ENCODE measurements at regions not wholly inside any gene's neighbourhood (a gene's known extent, or its start where the extent isn't known, plus 50 kb on each side); places are given as distances from the start of the nearest gene placed in this dataset.

DNA sequence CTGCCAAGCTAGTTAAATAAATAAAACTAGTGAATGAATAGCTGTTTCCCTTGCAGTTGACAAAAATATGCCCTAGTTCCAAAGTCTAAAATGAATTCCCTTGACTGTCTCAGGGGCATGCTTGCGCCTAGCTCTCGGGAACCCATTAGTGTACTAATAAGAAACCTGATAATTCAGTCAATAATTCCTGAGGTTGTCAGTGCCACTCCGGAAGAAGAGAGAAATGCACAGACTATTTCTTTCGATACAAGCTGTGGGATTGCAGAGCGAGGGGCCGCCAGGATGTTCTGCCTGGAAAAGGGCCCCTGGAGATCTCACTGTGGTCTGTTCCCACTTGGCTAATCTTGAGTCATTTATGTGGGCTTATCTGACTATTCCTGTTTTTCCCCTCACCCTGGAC is 56.4 kb upstream of the LARP1 start:
- Histone ChIP-seq H3K9ac (ENCODE audit: extremely low read depth, low read length, poor library complexity, severe bottlenecking) (no peak overlapping the region), H3K27me3 (ENCODE audit: control insufficient read depth, insufficient read depth, low read length, poor library complexity, severe bottlenecking) (no peaks in the 10 kb centered on the region), H3K4me3 (ENCODE audit: low read length) (no peak overlapping the region), H3K36me3 (ENCODE audit: control insufficient read depth, insufficient read depth, low read length) (no peaks in the 10 kb centered on the region), H3K27ac (ENCODE audit: low read depth, low read length) (no peak overlapping the region), H3K4me1 (ENCODE audit: control insufficient read depth, insufficient read depth, low read length) (no peaks in the 10 kb centered on the region), H3K9me3 (ENCODE audit: control insufficient read depth, low read length) (no peaks in the 10 kb centered on the region)
- Mint-ChIP-seq H3K9me3 (peaks cover 4% of the 10 kb centered on the region), H3K4me3 (no peak overlapping the region), H3K27me3 (ENCODE audit: insufficient read depth) (no peaks in the 10 kb centered on the region), H3K36me3 (ENCODE audit: low read depth) (no peaks in the 10 kb centered on the region), H3K27ac (peak overlapping the region; percentile 50), H3K4me1 (peaks cover 29% of the 10 kb centered on the region)
- TF ChIP-seq, protein P1, sequence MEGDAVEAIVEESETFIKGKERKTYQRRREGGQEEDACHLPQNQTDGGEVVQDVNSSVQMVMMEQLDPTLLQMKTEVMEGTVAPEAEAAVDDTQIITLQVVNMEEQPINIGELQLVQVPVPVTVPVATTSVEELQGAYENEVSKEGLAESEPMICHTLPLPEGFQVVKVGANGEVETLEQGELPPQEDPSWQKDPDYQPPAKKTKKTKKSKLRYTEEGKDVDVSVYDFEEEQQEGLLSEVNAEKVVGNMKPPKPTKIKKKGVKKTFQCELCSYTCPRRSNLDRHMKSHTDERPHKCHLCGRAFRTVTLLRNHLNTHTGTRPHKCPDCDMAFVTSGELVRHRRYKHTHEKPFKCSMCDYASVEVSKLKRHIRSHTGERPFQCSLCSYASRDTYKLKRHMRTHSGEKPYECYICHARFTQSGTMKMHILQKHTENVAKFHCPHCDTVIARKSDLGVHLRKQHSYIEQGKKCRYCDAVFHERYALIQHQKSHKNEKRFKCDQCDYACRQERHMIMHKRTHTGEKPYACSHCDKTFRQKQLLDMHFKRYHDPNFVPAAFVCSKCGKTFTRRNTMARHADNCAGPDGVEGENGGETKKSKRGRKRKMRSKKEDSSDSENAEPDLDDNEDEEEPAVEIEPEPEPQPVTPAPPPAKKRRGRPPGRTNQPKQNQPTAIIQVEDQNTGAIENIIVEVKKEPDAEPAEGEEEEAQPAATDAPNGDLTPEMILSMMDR (conservative IDR thresholded peaks at IDR 0.05): no peak
- WGBS, 2 experiments (ENCODE audit: insufficient coverage in 1 of 2, insufficient read length in 1 of 2): 83 to 94% methylated on average over 3 to 6 of the region's 6 CpGs
- no peak for DNase-seq

- WGBS, 2 experiments (ENCODE audit: insufficient coverage in 1 of 2, insufficient read length in 1 of 2): 72 to 88% methylated on average over 1 to 5 of the region's 5 CpGs
- no peaks in the 10 kb centered on the region for H3K27me3 Mint-ChIP-seq (ENCODE audit: insufficient read depth)
- Histone ChIP-seq H3K27me3 (ENCODE audit: control insufficient read depth, insufficient read depth, low read length, poor library complexity, severe bottlenecking) (no peaks in the 10 kb centered on the region), H3K27ac (ENCODE audit: low read depth, low read length) (no peak overlapping the region), H3K9ac (ENCODE audit: extremely low read depth, low read length, poor library complexity, severe bottlenecking) (no peak overlapping the region), H3K4me1 (ENCODE audit: control insufficient read depth, insufficient read depth, low read length) (no peaks in the 10 kb centered on the region), H3K36me3 (ENCODE audit: control insufficient read depth, insufficient read depth, low read length) (no peaks in the 10 kb centered on the region), H3K9me3 (ENCODE audit: control insufficient read depth, low read length) (no peaks in the 10 kb centered on the region), H3K4me3 (ENCODE audit: low read length) (no peak overlapping the region)
- H3K27ac Mint-ChIP-seq: peak overlapping the region; percentile 69
- no peak overlapping the region for H3K4me3 Mint-ChIP-seq
- peaks cover 5% of the 10 kb centered on the region for H3K9me3 Mint-ChIP-seq
- TF ChIP-seq, protein P1 (conservative IDR thresholded peaks at IDR 0.05): no peak
- H3K36me3 Mint-ChIP-seq (ENCODE audit: low read depth): peaks cover 5% of the 10 kb centered on the region
- peaks cover 33% of the 10 kb centered on the region for H3K4me1 Mint-ChIP-seq
- no peak for DNase-seq
Observed at GRCh38 chr5:154697371-154697770, 57.8 kb upstream of the LARP1 start.

DNA sequence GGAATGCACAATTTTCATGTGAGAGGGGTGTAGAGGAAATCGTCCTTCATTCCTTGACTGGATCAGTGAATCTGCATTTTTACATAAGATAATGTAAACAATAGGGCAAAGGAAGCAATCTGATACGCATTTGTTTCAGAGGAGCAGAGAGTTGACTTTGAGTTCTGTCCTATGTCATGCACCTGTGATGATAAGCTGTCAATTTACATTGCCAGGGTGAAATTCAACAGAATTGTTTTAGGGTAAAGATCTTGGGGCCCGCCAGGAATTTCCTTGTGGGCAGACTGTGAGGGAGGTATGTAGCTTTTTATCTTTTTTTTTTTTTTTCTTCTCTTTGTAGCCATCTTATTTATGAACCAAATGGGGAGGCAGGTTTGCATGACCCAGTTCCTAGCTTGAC is 58.3 kb upstream of the LARP1 start:
- 17 to 20% methylated on average over 2 to 3 of the region's 3 CpGs for WGBS, 2 experiments (ENCODE audit: insufficient coverage in 1 of 2, insufficient read length in 1 of 2)
- H3K36me3 ChIP-seq (ENCODE audit: control insufficient read depth, insufficient read depth, low read length): no peaks in the 10 kb centered on the region
- Mint-ChIP-seq H3K9me3 (peaks cover 5% of the 10 kb centered on the region), H3K4me3 (no peak overlapping the region), H3K4me1 (peaks cover 38% of the 10 kb centered on the region), H3K27me3 (ENCODE audit: insufficient read depth) (no peaks in the 10 kb centered on the region), H3K36me3 (ENCODE audit: low read depth) (peaks cover 5% of the 10 kb centered on the region), H3K27ac (peak overlapping the region; percentile 56)
- no peak for DNase-seq
- no peaks in the 10 kb centered on the region for H3K9me3 ChIP-seq (ENCODE audit: control insufficient read depth, low read length)
- no peak overlapping the region for H3K4me3 ChIP-seq (ENCODE audit: low read length)
- TF ChIP-seq, protein P1 (conservative IDR thresholded peaks at IDR 0.05): no peak
- no peak overlapping the region for H3K27ac ChIP-seq (ENCODE audit: low read depth, low read length)
- no peak overlapping the region for H3K9ac ChIP-seq (ENCODE audit: extremely low read depth, low read length, poor library complexity, severe bottlenecking)
- H3K4me1 ChIP-seq (ENCODE audit: control insufficient read depth, insufficient read depth, low read length): no peaks in the 10 kb centered on the region
- no peaks in the 10 kb centered on the region for H3K27me3 ChIP-seq (ENCODE audit: control insufficient read depth, insufficient read depth, low read length, poor library complexity, severe bottlenecking)
